Putamen (tissue), 1 donor: ENCODE measurements at regions not wholly inside any gene's neighbourhood (a gene's known extent, or its start where the extent isn't known, plus 50 kb on each side); places are given as distances from the start of the nearest gene placed in this dataset.

Experiments
- DNase-seq: peaks from one replicate; pipeline ENCODE4 v3.0.0-alpha.2; 2016; ENCODE audit warnings: low spot score

DNA sequence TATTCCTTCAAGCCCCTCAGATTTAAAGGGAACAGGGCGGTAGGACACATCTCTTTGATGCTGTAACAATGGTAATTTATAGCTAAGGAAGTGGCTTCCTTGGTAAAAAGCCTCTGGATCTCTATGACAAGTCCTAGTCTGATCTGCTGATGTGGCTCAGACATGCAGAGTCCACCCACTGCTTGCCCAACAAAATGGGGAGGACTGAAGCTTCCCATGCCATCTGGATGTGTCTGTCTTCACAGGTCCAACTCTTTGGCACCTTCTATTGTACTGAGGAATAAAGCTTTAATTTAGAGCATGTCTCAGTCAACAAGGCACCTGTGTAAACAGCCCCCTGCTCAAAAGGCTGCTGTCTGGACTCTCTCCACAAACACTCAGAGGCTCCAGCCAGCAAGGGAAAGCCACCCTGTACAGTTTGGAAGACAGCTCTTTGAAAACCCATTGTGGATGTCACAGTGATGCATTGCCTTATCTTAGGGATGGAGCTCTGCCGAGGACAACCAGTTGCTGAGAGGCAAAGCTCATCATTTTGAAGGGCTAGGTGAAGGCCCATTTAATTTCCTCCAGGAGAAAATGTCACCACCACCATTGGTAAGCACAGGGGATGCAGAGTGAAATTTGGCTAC, 348.6 kb upstream of the GRM7 start:
- DNase-seq = no peak

DNA sequence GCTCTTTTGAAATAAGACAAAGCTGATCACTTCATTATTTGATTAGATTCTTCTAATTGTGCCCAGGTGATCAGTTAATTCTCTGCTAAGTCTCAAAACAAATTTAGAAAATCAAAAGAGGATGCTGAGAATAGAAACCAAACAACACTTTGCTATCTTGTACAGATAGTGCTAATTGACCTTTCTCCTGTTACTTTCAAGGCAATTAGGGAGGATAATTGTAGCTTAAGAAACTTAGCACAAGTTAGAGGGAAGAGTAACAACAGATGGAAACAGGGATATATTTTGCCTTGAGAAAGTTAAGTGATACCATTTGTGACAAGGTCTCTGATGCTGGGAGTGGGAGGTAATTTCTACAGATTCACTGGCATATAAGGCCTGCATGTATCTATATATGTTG, 344.8 kb upstream of the GRM7 start:
- DNase-seq = no peak

DNA sequence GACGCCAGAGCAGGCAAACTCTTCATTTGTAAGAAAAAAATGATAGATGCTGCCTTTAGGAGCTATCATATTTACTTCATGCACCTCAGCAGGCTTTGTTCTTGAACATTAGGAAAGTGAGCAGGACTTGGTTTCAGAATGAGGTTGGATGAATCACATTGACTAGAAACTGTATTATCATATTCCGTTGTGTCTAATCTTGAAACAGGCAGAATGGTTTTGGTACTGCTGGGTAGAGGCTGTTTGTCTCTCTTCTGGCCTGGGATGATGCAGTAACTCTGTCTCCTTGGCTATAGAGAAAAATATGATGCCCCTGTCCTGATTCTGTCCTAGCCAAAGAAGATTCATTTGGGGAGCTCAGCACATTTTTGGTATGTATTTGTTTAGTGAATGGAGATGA, 344.2 kb upstream of the GRM7 start:
- no peak for DNase-seq

DNA sequence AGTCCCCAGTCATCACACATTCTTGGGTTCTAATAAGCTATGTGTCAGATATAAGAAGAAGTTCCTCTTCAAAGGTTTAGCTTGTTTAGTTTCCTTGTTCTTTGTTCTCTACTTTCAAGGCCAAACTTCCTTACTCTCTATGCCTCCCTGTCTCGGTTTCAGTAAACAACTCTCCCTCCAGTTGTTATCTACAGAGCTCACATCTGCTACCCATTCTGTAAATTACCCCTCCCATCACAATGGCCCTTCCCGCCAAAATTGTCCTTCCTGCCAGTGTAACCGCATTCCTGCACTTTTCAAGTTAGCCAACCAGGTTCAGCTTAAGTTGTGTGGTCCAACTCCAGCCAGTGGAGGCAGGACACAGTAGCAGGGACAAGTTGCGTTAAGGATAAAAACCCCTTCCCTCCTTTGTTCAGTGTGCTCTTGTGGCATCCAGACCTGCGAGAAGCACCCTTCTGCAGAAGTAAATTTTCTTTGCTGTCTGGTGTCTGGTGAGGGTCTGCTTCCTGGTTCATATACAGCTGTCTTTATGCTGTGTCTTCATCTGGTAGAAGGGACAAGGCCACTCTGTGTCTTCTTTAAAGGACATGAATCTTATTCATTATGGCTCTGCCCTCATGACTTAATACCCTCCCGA, 342.1 kb upstream of the GRM7 start:
- no peak for DNase-seq

DNA sequence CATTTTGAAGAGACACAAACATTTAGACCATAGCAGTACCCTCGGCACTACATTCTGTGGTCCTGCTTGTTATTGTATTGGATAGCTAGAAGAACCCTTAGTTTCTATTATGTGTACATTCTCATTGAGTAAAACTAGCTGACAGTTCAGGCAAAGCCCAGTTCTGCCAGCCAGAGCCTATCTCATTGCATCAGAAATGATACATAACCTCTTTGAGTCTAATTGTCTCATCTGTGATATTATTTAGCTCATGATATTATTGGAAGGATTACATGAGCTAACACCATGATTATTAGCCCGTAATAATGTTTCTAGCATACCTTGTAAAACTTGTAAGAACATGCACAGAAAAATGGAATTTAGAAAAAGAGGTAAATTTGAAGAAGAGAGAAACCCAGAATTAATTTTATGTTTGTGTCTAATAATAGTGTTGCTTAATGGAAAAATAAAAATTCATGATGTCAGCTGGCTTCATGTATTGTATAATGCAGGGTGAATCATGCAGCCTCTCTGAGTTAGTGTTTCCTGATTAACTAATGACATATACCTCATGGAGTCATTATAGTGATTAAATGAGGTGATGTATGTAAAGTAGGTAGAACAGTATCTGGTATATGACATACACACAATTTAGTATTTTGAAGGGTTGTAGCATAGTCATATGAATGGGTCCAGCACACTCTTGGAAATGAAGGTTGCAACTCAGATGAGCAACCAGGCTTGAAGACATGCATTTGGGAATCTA, 339.4 kb upstream of the GRM7 start:
- DNase-seq = no peak

DNA sequence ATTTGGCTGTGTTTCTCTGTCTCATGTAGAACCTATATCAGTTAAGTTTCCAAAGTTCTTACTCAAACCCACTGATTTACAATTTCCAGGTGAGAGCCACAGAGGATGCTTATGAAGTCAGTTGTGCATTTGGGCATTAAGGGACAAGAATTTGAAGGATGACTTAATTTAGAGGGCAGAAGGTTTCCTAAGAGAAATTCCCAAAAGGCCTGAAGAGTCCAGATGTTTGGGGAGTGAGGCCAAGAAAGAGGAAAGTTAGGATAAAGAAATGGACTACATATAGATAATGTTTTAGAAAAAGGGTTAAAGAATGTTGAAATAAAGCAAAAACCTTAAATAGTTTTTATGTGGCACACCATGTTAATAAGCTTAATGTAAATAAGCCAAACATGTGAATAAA, 338.7 kb upstream of the GRM7 start:
- no peak for DNase-seq

DNA sequence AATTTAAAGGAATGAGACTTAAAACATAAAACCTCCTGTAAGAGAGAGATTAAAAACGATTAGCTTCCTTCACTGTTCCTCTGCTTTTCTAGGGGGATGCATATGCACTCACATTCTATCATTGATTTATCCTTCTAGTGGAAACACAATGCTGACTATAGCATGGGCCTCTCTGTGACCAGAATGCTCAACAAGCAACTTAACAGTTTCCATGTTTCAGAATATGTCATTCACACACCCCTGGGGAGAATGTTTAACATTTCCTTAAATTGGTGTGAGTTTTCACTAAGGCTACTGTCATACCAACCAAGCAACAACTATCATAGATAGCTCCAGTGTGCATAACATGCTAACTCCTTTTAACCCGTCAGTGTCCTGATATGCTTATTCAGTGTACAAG, 337.9 kb upstream of the GRM7 start:
- DNase-seq = no peak

DNA sequence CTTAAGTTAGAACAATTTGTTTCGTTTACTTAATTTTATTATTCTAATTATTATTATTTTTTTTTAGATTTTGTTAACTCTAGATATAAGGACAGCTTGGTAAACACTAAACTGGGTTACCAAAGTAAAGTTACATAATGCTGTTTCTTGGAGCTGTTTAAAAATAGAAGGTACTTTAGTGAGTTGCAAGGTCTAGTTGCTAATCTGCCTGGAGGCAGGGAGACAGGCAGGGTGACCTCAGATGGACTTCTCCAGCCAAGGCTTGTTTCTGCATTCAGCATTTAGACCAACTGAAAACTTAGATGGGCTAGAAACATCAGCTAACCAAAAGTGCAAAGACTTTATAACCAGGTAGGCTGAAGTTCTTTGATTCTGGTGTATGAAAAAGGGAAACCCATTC, 336.4 kb upstream of the GRM7 start:
- no peak for DNase-seq

DNA sequence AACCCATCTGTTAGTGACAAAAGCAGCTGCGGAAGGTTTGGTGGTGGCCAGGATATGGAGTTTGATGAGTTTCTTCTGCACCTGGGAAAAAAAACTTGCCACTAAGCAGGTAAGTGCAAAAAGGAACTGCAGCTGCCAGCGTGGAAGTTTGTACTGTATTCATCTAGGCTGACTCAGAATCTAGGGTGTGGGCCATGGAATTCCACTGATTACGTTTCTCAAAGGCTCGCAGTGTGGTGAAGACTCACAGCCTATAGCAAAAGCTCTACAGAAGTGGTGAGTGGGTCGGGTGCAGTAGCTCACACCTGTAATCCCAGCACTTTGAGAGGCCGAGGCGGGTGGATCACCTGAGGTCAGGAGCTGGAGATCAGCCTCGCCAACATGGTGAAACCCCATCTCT, 334.6 kb upstream of the GRM7 start:
- no peak for DNase-seq

DNA sequence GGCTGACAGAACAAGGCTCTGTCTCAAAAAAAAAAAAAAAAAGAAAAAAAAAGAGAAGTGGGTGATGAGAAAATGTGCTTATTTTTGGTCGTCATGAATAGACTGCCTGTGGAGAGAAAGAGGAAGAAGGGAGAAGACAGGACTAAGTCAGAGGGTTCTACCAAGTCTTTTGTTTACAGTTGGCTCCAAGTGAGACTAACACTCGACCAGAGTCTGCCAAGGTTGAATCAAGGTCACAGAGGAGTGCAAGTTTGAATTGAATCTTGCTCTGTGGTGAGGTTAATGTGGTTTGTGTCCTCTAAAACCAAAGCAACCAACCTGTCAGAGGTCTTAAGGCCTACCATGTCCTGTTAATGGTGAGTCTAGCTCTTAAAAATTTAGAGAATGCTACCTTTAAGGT, 334.1 kb upstream of the GRM7 start:
- no peak for DNase-seq

DNA sequence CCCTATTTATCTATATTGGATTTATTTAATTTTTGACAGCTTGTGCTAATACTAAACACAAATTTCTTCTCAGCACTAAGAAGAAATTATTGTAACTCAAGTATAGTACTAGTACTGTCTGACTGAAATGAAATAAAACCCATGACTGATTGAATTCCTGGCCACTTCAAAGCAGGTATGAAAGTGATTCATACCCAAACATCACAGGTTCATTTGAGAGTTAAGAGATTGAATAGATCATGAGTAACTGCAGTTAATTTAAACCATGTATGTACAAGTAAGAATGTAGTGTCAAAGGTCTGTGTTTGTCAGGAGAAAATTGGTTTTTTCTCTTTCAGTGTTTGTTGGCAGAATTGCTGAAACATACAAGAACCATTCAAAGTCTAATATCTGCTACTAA, 332.0 kb upstream of the GRM7 start:
- DNase-seq = no peak

DNA sequence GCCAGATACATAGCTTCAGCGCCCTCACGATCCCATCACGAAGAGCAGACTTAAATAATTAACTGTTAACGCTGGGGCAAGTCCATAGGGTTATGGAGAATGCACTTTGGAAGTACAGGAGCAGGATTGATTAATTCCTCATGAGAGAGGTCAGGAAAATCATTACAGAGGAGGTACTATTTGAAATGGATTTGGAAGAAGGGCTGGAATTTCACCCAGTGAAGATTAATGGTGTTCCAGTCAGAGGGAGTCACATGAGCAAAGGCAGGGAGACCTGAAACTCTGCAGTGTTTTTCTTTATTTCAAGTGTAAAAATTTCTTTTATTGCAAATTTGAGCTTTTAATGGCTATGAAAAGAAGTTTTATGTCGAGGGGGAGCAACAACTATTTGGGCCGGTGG, 329.8 kb upstream of the GRM7 start:
- no peak for DNase-seq

DNA sequence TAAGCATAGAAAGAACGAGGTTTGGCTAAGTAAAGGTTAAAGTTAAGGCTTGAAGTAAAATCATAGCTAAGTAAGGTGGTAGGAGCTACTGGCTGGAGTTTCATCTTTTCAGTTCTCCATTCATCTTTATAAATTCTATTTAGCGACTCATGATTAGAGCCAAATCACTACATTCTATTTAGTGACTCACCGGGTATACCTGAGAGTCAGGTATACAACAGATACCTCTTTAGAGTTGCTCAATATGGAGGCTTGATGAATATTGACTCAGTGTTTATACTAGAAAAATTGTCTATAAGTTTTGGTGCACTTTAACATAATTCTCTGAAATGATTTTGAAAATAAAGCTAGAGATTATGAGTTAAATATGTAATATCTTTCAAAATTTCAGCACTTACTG, 328.8 kb upstream of the GRM7 start:
- no peak for DNase-seq

DNA sequence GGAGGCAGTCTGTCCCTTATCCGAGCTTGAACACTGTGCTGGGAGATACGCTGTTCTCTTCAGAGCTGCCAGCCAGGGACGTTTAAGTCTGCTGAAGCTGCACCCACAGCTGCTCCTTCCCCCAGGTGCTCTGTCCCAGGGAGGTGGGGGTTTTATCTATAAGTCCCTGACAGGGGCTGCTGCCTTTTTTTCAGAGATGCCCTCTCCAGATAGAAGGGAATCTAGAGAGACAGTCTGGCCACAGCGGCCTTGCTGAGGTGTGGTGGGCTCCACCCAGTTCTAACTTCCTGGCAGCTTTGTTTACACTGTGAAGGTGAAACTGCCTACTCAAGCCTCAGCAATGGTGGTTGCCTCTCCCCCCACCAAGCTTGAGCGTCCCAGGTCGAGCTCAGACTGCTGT, 319.9 kb upstream of the GRM7 start:
- DNase-seq = no peak

DNA sequence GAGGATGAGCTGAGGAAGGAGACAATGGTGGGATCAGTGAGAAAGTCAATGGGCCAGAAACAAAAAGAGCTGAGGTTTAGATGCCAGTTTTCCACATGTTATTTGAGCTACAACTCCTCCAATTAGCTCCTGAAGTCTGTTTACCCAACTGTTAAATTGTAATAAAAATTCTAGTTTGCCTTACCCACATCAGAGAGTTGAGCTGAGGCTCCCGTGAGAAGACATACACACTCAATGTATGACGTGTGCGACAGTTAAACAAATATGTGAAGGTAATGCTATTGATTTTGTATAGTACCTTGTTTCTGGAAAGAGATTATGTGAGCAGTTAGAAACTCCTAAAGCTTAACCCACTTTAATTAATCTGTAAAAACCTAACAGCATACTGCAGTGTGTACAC, 318.1 kb upstream of the GRM7 start:
- DNase-seq = no peak

DNA sequence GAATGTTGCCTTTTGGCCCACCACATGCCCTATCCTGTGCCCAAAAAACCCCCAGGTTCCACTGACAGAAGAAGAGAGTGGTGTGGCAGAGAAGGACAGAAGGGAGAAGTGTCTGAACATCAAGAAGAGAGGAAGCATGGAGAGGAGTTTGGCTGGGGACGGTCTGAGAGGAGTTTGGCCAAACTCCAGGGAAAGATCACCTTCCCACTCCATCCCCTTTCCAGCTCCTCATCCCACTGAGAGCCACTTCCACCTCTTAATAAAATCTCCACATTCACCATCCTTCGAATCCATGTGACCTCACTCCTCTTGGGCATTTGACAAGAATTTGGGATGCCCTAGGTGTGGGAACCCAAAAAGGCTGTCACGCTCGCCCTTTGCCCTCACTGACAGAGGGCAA, 311.6 kb upstream of the GRM7 start:
- DNase-seq = no peak

DNA sequence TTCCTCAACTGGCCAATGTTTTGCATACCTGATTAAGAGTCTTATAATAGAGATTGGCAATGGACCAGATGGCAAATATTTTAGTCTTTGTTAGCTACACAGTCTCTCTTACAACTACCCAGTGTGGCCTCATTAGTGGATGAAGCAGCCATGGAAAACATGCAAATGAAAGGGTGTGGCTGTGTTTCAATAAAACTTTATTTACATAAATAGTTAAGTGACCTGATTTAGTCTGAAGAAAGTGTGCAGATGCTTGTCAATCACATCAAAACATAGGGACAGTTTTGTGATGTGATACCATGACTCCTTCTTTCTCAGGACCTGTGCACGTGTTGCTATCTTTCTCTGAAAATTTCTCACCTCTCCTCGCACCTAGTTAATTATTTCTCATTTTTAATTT, 309.8 kb upstream of the GRM7 start:
- no peak for DNase-seq

DNA sequence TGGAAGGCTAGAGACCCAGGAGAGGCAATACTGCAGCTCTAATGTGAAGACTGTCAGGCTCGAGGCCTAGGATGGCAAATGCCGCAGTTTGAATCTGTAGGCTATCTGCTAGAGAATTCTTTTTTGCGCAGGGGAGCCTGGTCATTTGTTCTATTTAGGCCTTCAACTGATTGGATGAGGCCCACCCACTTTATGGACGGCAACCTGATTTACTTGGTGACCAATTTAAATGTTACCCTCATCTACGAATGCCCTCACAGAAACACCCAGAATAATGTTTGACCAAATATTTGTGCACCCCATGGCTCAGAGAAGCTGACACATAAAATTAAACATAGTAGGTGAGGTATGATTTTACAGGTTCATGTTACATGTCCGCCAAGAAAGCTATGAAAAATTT, 300.7 kb upstream of the GRM7 start:
- no peak for DNase-seq

DNA sequence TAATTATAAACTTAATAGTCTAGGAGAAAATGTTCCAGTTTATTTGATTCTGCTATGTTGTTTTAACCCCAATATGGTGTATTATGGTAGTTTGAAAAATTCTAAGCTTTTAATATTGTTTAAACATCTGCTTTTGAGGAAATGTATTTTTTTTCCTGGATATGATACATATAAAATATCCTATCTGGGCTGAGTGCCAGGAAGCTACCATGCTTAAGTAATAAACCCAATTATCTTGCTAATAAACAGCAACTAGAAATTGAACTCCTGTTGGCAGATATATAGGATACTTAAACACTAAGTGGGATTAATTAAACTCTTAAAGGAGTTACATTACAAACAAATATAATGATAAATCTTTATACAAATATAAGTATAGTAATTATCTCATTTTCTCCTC, 293.7 kb upstream of the GRM7 start:
- no peak for DNase-seq

DNA sequence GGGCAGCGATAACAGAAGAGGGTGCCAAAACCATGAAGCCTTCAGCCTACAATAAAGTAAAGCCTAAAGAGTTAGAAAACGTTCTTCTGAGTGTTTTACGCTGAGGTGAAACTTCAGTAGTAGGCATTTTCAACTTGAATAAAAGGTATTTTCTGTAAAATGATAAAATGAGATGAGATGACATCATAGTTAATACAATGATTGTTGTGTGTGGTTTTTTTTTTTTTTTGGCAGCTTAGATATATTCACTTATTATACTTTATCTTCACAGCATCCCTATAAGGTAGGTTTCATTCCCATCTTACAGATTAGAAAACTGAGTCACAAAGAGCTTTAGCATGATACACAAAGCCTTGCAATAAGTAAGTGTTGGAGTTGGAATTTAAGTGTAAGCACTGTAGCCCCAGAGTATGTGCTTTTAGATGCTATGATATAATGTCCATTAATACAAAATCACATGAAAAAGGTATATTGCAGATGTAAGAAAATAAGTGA, 291.9 kb upstream of the GRM7 start:
- DNase-seq = no peak

DNA sequence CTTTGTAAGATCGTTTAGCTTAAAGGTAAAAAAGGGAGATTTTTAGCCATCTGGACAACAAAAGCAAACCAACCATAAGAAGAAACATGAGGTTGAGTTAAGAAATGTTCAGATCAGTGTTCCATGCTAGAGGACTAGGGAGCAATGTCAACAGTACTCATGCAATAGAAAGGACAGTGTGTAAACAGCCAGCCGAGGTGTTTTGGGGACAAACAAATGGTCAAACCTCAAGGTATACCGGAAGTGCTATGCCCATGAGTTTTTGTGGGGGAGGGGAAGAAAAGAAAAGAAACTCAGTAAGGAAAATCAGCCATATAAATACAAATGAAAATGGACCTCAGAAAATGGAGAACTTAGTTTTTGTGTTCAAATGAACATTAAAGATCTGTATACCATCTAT, 289.5 kb upstream of the GRM7 start:
- DNase-seq = no peak

DNA sequence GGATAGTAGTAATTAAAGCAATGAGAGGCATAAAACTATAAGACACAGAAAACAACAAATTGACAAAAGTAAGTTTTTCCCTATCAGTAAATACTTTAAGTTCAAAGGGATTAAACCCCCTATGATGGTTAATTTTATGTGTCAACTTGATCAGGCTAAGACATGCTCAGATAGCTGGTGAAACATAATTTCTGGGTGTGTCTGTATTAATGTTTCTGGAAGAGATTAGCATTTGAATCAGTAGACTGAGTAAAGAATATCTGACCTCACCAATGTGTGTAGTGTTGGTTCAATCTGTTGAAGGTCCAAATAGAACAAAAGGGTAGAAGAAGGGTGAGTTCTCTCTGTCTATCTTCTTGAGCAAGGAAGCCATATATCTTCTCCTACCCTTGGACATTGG, 283.3 kb upstream of the GRM7 start:
- no peak for DNase-seq

DNA sequence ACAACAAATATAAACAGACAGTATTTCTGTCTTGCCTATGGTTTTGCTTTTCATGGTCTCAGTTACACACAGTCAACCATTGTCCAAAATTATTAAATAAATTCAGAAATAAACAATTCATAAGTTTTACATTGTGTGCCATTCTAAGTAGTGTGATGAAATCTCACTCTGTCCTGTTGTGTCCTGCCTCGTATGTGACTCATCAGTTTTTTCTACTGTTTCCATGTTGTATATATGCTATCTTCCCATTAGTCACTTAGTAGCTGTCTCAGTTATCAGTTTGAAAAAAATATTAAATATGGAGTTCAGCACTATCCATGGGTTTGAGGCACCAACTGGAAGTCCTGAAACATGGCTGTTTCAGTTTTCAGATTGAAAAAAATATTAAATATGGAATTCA, 282.4 kb upstream of the GRM7 start:
- DNase-seq = no peak

DNA sequence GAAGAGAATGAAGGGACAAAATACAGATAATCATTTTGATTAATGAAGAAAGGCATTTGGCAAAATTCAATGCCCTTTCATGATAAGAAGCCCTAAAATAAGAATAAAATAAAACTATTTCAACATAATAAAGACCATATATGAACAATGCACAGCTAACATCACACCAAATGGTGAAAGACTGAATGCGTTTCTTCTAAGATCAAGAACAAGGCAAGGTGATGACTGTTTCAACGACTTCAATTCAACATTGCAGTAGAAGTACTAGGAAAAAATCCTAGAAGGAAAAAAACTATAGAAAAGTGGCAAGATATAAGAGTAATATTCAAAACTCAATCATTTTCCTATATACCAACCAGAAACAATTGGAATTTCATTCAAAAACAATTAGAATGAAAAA, 280.1 kb upstream of the GRM7 start:
- DNase-seq = no peak
